GM21515 (cell line): ENCODE measurements at regions not wholly inside any gene's neighbourhood (a gene's known extent, or its start where the extent isn't known, plus 50 kb on each side); places are given as distances from the start of the nearest gene placed in this dataset.

Source experiments
- ATAC-seq: cut with Tn5 transposase; IDR thresholded peaks from one replicate; pipeline ENCODE4 v1.9.1; 2021; ENCODE audit not compliant: unreplicated experiment

DNA sequence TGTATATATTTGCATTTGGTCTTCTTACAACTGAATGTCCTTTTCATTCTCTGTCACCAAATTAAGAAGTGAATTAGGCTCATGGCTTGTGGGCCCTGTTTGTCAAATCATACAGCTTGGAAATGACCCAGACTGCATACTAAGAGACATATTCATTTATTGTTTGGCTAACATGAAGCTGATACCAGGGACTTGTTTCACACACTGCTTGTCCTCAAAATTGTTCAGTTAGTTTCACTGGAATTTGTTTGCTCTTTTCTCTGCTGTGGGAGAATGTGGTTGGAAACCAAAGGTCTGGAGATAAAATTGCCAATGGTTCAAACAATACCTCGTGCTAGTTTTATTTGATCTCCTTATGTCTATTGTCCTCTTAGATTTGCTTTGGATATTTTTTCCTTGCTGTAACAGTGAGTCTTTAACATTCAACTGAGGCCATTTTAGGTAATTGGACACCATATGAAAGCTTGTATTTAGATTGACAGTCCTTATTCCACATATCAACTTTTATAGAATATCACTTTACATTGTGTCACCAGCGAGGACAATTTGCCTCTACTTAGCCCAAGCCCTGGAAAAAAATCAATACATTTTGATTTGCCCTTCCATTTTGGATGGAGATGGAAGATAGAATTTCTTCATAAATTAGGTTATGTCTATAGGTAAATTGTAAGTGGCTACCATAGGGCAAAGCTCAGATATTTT is 144.3 kb upstream of the MTAP start:
- no peak for ATAC-seq

DNA sequence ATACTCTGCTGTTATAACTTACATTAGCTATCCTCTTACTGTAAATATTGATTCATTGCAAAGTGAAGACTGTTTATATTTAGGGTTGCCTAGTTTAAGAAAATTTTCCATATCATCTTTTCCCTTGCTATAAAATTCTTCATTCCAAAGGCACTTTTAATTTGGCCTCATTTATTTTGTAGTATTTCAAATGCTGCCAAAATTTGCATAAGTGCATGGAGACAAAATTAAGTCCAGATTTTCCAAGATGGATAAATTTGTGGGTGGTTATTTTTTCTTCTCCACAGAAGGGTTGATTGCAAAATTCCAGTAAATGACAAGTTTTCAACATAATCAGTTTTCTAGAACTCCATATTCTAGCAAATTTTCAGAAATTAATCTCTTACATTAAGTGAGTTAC is 141.5 kb upstream of the MTAP start:
- ATAC-seq = no peak

DNA sequence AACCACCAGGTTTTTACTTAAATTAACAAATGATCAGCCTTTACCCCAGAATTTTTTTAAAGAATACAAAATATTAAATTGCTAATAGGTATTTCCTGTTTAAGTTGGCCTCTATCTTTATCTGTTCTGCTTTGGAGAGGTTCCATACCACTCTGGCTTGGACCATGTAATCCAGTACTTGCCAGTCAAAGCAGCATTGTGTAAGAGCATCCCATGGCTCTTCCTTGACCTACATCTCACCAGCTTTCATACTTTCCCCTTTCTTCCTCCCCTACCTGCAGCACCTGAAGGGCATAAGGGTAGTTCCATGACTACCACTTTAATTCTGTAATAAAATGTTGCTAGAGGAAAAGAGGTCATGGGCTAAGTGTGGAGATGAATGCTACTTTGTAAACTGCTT is 140.8 kb upstream of the MTAP start:
- ATAC-seq = no peak

DNA sequence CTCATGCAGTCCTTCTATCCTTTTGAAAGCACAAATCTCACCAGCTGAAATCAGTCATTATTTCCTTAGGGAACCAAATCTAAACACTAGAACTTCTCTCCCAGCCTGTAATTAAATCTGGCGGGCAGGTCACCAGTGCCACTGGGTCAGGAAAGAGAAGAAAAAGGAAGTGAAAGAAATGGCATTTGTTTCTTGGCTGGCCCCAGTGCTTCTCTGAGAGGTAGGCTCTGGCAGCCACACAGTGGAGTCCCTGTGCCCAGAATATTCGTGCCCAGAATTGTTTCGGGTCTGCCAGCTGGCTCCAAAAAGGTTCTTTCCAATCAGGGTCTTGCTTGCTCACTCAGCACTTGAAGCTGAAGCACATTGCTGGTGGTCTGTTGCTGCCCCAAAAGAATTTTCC is 133.9 kb upstream of the MTAP start:
- no peak for ATAC-seq

DNA sequence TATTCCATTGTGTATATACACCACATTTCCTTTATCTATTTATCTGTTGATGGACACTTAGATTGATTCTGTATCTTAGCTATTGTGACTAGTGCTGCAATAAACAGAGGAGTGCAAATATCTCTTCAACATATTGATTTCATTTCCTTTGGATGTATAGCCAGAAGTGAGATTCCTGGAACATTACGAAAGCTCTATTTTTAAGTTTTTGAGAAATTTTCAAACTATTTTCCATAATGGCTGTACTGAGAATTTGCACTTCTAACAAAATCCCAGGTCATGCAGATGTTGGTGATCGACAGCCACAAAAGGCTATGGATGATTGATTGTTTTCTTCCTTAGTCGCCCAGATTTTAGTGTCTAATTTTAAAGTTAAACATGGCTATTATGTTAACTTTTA is 132.7 kb upstream of the MTAP start:
- ATAC-seq = no peak

DNA sequence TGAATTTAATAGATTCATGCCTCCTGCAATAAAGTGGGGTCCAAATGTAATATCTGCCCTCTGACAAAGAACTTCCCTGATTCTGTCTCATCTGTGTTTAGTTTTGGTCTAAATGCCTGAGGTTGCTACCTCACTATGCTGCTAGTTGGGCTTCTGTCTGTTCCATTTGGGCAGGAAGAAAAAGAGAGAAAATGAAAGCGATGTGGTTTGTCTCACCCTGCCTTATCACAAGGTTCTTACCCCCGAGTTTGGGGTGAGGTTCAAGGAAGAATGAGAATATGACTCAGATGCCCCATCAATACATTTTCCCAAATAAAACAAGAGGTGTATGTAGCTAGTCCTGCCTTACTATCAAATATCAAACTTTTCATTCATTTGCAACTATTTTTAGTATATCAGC is 132.1 kb upstream of the MTAP start:
- no peak for ATAC-seq

DNA sequence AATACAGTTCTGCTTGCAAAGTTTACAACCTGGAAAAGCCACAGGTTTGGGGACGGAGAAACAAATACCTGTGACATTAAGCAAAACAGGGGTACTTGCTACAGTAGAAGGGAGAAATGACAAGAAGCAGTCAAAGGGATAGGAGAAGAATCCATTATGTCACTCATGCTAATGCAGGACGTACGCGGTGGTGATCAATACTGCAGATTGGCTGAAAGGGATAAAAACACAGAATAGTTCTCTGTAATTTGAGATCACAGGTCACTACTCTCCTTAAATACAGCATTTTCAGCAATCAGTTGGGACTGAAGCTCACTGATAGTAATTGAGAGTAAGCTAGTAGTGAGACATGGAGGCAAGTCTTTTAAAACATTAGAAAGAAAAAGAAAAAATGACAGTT is 130.3 kb upstream of the MTAP start:
- no peak for ATAC-seq

DNA sequence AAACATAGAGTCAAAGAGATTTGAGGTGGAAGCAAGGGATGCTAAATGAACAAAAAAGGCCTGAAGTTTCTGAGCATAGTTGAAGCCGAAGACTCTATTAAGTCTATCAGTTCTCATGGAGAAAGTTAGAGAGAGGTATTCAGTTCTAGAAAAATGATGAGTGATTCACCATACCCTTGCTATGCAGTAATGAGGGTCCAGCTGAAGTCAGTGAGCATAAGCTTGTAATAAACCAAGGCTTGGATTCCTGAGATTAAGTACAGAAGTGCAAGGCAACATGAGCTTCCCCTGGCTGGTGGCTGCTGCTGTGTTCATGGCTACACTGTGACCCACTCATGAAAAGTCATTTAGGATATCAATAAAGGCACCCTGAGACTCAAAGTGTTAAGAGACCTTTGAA is 129.7 kb upstream of the MTAP start:
- no peak for ATAC-seq

DNA sequence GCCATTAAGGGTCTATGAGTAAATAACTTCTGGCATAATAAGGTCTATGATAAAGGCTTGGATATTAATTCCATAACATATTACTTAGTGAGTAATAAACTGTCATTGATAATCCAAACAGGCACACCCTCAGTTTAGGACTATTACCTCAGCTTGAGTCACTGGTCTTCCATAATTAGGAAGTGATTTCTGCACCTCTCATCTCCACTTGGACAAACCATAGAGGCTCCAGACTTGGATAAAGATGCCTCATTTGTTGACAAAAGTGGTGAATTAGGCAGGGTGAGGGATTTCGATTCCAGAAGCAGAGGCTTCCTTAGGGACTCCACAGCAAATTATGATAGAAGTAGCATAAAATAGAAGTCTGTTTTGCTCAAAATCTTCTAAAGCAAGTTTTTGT is 127.5 kb upstream of the MTAP start:
- no peak for ATAC-seq

DNA sequence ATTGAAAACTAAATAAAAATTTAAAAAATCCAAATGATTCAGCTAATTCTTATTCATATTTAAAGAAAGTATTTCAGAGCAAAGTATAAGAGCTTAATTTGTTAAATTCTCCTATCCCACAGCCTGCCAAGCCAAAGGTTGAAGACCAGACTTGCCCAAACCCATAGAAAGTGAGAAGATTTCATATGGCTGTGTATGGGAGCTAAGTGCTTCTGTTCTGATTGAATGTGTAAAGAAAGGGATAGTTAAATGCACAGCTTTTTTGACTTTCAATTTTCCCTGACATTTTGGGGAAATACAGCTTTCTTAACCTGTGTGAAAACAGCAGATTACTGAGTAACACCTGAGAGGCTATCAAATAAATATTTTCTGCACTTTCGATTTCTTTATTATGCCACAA is 125.0 kb upstream of the MTAP start:
- ATAC-seq = no peak

DNA sequence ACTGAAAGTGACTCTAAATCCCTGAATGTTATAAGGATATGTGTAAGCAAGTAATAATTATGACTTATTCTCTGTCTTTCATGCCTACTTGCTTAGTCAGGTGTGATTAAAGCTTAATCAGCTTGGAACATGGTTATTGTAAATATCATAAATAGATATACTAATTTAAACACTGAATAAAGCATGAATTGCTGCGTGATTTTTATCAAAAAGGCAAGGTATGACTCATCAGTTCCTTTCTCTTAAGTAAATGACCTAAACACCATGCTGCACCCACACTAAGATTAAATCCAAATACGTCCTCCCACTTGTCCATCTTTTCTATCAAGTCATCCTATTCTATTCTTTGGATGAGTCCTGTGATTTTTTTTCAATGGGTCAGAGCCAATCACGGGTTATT is 124.6 kb upstream of the MTAP start:
- no peak for ATAC-seq

DNA sequence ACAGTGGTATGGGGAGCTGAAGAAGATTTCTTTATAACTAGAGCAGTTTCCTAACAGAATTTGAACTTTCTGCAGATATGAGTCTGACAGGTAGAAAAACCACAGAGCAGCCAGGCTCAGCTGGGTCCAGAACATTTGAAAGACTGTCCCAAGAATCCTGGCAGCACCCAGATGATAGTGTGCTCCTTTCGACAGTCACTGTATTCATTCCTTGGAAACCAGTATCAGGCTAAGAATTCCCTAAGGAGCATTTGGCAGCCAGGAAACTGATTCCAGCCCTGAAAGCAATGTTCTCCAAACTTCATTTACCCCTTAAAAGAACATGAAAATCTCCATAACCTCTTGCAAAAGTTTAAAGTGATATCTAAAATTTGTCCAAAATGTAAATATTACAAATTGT is 123.0 kb upstream of the MTAP start:
- ATAC-seq = no peak

DNA sequence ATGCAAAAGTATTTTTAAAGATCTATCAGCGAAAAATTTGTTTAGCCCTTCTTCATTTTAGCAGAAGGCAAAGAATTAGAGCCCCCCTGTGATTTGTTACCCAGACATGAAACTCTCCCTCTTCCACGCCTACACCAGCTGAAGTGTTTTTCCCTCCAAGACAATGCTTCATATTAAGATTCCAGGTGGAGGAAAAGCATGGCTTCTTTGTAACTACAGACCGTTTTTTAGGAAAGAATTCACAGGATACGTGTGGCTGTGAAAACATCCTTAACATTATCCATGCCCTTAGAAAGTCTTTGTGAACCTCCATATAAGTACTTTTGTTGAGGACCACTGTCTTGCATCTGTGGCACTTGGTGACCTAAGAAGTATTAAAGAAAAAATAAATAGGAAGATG is 121.8 kb upstream of the MTAP start:
- no peak for ATAC-seq

DNA sequence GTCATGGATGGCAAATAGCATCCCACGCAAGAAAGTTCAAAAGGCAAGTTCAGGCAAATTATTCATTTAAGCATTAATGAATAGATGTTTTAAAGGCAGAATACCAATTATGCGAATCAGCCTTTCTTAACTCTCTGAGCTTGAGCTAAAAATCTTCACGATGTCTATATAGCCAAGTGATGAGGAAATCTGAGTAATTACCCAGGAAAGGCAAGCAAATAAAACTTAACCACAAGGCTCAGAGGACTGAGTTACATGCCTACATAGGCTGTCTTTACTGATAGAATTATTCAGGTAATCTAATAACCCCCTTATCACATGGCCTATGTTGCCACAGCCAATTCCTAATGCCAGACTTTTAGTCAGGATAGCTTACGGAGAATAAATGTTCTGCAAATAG is 120.8 kb upstream of the MTAP start:
- ATAC-seq = no peak

DNA sequence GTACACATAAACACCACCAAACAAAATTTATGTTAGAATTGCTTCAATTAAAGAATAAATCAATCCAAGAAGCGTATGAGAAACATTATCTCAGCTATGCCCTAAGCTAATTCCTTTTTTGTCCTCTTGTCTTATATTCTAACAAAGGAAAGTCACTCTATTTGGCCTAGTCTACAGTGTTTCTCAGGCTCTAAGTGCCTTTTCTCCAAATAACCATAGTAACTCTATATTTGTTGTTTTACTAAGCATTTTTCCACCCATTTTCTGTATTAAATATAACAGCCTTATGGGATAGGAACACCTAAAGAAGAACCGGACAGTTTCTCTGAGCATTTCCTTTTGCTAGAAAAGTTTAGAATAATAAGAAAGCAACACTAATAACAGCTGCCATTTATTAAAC is 120.1 kb upstream of the MTAP start:
- ATAC-seq = no peak

DNA sequence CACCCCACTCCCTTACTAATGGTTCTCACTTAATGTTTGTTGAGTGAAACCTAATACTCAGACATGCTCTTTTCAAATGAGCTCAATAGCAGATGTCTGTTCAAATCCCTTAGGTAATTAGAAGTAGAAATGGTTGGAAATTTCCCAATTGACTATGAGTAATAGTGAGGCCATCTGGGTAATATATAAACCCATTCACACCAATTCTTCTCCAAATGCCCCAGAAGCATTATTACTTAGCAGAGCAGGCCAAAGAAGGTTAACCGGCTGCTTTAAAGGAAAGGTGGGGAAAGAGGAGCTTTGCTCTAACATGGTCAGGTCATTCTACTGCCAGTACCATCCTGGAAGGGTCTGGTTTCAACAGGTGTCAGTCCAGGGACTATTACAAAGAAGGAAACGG is 119.5 kb upstream of the MTAP start:
- ATAC-seq = no peak

DNA sequence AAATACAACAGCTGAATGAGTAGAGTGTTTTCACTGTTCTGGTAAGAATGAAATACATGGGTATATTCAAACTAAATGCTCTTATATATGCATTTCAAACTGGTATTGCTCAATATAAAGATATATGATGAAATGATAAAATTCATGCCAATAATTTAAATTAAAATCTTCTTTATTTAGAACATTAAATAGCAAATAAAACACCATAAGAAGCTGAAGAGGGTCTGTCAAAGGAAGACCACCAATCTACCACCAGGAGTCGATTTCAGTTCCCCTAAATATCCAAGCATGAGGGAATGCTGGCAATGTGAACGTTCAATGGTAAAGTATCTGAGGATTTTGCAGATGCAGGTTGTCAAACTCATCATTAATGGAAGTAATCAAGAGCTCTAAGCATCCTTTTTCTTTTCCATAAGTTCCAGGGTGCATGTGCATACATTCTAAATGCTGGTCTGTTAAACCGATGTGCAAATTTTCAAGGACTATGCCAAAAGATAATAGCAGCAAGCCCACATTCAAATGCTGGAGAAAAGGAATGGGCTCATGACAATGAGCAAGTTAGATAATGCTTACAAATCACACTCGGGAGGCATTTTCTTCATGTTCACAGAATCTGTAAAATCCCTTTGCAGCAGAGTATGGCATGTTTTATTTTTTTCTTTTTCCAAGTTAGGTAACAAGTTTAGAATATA is 118.8 kb upstream of the MTAP start:
- no peak for ATAC-seq

DNA sequence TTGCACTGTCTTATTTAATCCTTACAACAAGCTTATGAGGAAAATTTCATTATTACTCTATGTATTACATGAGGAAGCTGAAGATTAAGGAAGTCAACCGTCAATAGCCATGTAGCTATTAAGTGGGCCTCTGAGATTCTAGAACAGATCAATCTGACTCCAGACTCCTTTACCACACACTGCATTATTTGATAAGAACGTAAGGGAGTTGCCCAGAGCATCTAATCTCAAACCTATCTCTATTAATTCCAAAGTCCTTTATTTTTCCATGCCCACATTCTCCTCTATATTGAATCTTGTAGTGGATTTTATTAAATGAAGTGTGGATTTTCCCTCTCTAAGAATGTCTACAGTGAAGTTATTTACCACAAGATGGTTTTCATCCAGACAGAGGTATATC is 118.2 kb upstream of the MTAP start:
- no peak for ATAC-seq

DNA sequence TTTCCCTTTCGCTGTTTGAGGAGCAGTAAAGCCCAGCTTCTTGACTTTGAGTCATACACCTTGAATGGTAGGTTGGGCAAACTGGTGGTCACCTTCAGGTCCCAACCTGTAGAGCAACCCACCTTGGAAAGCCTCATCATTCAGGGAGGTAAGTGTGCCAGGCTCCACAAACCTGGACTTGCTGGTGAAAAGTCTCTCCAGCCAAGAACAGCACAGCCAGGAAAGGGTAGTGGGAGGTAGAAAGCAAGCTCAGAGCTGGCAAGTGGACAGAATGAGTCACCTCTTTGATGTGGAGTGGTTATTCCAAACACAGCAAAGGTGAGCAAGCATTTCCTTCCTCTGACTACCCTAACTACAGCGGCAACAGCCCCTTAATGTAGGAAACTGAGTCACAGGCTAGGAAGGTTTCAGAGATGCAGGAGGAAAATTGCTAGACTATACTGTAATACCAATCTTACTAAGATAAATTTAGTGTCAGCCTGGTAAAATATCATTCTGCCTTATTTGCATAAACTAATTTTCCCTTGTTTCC is 117.5 kb upstream of the MTAP start:
- no peak for ATAC-seq

DNA sequence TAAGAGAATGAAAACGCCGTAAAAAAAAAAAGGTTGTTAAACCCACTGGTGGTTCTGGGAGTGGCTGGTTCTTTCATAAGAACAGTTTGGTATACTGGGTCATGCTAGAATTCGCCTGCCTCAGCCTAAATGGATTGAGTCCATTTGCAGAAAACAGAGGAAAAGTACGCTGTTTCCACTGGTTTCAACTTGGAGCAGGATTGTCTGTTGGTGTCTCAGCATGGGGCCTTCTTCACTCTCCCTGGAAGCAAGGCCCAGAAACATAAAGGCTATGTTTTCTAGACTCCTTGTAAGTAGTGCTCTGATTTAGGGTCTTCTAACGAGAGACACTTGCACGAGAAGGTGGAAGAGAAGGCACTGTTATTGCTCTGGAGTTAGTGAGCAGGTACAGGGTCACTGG is 116.9 kb upstream of the MTAP start:
- no peak for ATAC-seq

DNA sequence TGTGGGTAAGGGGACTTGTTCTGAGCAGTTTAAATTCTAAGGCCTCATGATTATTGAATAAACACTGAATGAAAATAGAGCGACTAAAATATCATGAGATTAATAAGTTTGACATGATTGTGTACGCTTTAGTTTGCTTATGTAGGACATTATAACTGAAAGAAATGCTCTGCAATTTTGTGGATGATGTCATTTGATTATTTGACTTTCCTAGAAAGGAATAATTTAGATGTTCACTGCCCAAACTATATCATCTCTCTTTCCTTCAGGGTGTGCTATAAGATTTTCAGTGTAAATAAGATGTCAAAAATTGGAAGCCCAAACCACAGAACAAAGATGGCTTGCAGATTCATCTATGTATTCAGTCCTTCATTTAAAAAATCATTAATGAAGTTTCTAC is 115.7 kb upstream of the MTAP start:
- ATAC-seq = no peak

DNA sequence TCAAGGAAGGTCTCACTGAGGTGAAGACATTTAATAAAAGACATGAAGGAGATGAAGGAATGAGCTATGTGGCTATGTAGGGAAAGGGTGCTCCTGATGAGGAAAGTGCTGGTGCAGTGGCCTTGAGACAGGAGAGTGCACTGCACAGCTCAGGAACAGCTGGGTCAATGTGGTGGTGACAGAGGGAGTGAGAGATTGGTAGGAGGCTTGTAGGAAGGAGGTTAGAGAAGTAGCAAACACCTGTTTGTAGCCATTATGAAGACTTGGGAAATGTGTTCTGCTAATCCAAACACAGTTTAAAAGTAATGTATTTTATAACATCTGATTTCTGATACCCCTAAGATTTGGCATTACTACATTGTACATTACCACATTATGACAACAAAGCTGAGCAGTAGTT is 115.1 kb upstream of the MTAP start:
- ATAC-seq = no peak
